Uterus (tissue), 3 donors: ENCODE measurements at regions not wholly inside any gene's neighbourhood (a gene's known extent, or its start where the extent isn't known, plus 50 kb on each side); places are given as distances from the start of the nearest gene placed in this dataset.

Source experiments
- DNase-seq, 2 donors: peaks; one replicate each; pipeline ENCODE4 v3.0.0-alpha.2; 2019 to 2020
- H3K27ac ChIP-seq, 2 donors: fragments of 200-600 bp; sonication (generic); 1 replicate in 1 of 2; 2 replicates in 1 of 2; pipeline ENCODE4 v1.5.1; 2016 to 2018
- H3K27me3 ChIP-seq, 2 donors: fragments of 200-600 bp; sonication (generic); one replicate each; pipeline ENCODE4 v1.5.1; 2018 to 2019; ENCODE audit warnings: control low read depth in 1 of 2
- H3K36me3 ChIP-seq, 2 donors: fragments of 200-600 bp; sonication (generic); one replicate each; pipeline ENCODE4 v1.5.1; 2019; ENCODE audit warnings: control low read depth in 1 of 2
- H3K4me1 ChIP-seq, 2 donors: fragments of 200-600 bp; sonication (generic); one replicate each; pipeline ENCODE4 v1.5.1; 2018 to 2019; ENCODE audit warnings: control low read depth in 1 of 2
- H3K4me3 ChIP-seq, 2 donors: fragments of 200-600 bp; sonication (generic); 1 replicate in 1 of 2; 2 replicates in 1 of 2; pipeline ENCODE4 v1.5.1; 2018 to 2019; ENCODE audit warnings: mild to moderate bottlenecking in 1 of 2
- H3K9me3 ChIP-seq, 2 donors: fragments of 200-600 bp; sonication (generic); one replicate each; pipeline ENCODE4 v1.5.1; 2019; ENCODE audit warnings: control low read depth in 1 of 2
- CTCF ChIP-seq, 4 experiments: fragments of 200-600 bp in 2 of 4; fragments of 450-650 bp in 2 of 4; sonication (generic) in 2 of 4; IDR thresholded peaks; one replicate each; pipeline ENCODE4 v1.5.1; 2016 to 2019; ENCODE audit warnings: antibody characterized with exemption in 4 of 4, mild to moderate bottlenecking in 2 of 4, moderate library complexity in 1 of 4
- POLR2A ChIP-seq, 2 donors: fragments of 450-650 bp; IDR thresholded peaks; one replicate each; pipeline ENCODE4 v1.6.1; 2016; ENCODE audit warnings: antibody characterized with exemption in 2 of 2, mild to moderate bottlenecking in 1 of 2, moderate library complexity in 1 of 2
- intact Hi-C: fragments of 100-400 bp; cut with DNase I; formaldehyde crosslinking; loops from one replicate; pipeline ENCODE4 v1.15.1; 2023; ENCODE audit warnings: low total_unique reads
- donor health status: DM: yes; HTN: yes; CAD: no.

- H3K4me3 ChIP-seq: no peak overlapping the region
- intact Hi-C loops: no loop called here
- no peaks in the 10 kb centered on the region for H3K9me3 ChIP-seq
- H3K27me3 ChIP-seq: no peaks in the 10 kb centered on the region
- no peak overlapping the region for H3K27ac ChIP-seq
- DNase-seq: no peak
- no peaks in the 10 kb centered on the region for H3K4me1 ChIP-seq
- H3K36me3 ChIP-seq: no peaks in the 10 kb centered on the region
- TF ChIP-seq CTCF (IDR thresholded peaks at IDR 0.05): no peak
- TF ChIP-seq POLR2A (IDR thresholded peaks at IDR 0.05): no peak
These were observed 170.3 kb upstream of the CELF2 start for GRCh38 chr10:10847387-10847786.

- no peaks in the 10 kb centered on the region for H3K9me3 ChIP-seq
- TF ChIP-seq CTCF (IDR thresholded peaks at IDR 0.05) (no peak), POLR2A (IDR thresholded peaks at IDR 0.05) (no peak)
- H3K27ac ChIP-seq: no peak overlapping the region
- intact Hi-C loops: no loop called here
- H3K4me3 ChIP-seq: no peak overlapping the region
- no peaks in the 10 kb centered on the region for H3K27me3 ChIP-seq
- H3K4me1 ChIP-seq: no peaks in the 10 kb centered on the region
- DNase-seq: no peak
- no peaks in the 10 kb centered on the region for H3K36me3 ChIP-seq
These were observed 169.1 kb upstream of the CELF2 start for GRCh38 chr10:10848488-10849111.

GRCh38 chr10:10849306-10849705 is 168.4 kb upstream of the CELF2 start:
- intact Hi-C loops: no loop called here
- TF ChIP-seq POLR2A (IDR thresholded peaks at IDR 0.05) (no peak), CTCF (IDR thresholded peaks at IDR 0.05) (no peak)
- DNase-seq: no peak
- no peaks in the 10 kb centered on the region for H3K9me3 ChIP-seq
- no peaks in the 10 kb centered on the region for H3K36me3 ChIP-seq
- no peaks in the 10 kb centered on the region for H3K4me1 ChIP-seq
- H3K27me3 ChIP-seq: no peaks in the 10 kb centered on the region
- H3K27ac ChIP-seq: no peak overlapping the region
- H3K4me3 ChIP-seq: no peak overlapping the region

- H3K4me3 ChIP-seq: no peak overlapping the region
- no peak for TF ChIP-seq POLR2A (IDR thresholded peaks at IDR 0.05)
- TF ChIP-seq CTCF (IDR thresholded peaks at IDR 0.05): no peak
- no peak overlapping the region for H3K27ac ChIP-seq
- intact Hi-C loops: no loop called here
- H3K9me3 ChIP-seq: no peaks in the 10 kb centered on the region
- DNase-seq: no peak
- H3K36me3 ChIP-seq: no peaks in the 10 kb centered on the region
- no peaks in the 10 kb centered on the region for H3K27me3 ChIP-seq
- no peaks in the 10 kb centered on the region for H3K4me1 ChIP-seq
These were observed 167.5 kb upstream of the CELF2 start for GRCh38 chr10:10850214-10850613.

GRCh38 chr10:10852464-10852863 is 165.2 kb upstream of the CELF2 start:
- Histone ChIP-seq H3K4me3 (no peak overlapping the region), H3K27ac (no peak overlapping the region), H3K36me3 (no peaks in the 10 kb centered on the region), H3K9me3 (no peaks in the 10 kb centered on the region), H3K4me1 (no peaks in the 10 kb centered on the region), H3K27me3 (no peaks in the 10 kb centered on the region)
- intact Hi-C loops: no loop called here
- no peak for DNase-seq
- no peak for TF ChIP-seq POLR2A (IDR thresholded peaks at IDR 0.05)
- TF ChIP-seq CTCF (IDR thresholded peaks at IDR 0.05): no peak
